DOHH2 (cell line): ENCODE measurements at regions not wholly inside any gene's neighbourhood (a gene's known extent, or its start where the extent isn't known, plus 50 kb on each side); places are given as distances from the start of the nearest gene placed in this dataset.

ENCODE experiments used
- CTCF ChIP-seq: fragments of 200-600 bp; sonication (generic); IDR thresholded peaks from one replicate; pipeline ENCODE4 v1.5.1; 2014; ENCODE audit warnings: antibody characterized with exemption, mild to moderate bottlenecking, low read depth, low read length; ENCODE audit not compliant: poor library complexity, severe bottlenecking
- EZH2phosphoT487 ChIP-seq: fragments of 200-600 bp; sonication (generic); IDR thresholded peaks from 2 replicates; pipeline ENCODE4 v1.6.1; 2017; ENCODE audit warnings: borderline replicate concordance, mild to moderate bottlenecking, antibody characterized with exemption, low read length, moderate library complexity, mixed read lengths

DNA sequence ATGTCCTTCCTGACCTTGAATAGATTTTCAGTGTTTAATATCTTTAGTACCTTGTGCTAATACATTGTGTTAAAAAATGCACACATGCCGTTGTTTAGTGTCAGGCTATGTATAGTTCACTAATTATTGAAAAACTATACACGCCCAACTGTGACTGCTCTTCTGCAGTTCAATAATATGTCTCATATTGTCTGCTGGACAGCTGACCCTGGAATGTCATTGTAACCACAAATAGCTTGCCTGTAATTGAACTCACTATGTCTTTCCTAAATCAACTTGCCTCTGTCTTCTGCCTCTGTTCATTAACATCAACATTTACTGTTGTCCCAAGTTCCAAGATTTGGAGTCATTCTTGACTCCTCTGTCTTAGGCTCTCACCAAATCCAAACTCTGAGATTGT, 114.5 kb downstream of the TMA16 start:
- no peak for TF ChIP-seq CTCF
- no peak for TF ChIP-seq EZH2phosphoT487
